ENCODE measurements at regions not wholly inside any gene's neighbourhood (a gene's known extent, or its start where the extent isn't known, plus 50 kb on each side); places are given as distances from the start of the nearest gene placed in this dataset.
"Not testable (repeated sequence)": the region's sequence is repeated elsewhere in the genome, so short reads cannot be mapped to it uniquely, and the experiment has no call there.

DNA sequence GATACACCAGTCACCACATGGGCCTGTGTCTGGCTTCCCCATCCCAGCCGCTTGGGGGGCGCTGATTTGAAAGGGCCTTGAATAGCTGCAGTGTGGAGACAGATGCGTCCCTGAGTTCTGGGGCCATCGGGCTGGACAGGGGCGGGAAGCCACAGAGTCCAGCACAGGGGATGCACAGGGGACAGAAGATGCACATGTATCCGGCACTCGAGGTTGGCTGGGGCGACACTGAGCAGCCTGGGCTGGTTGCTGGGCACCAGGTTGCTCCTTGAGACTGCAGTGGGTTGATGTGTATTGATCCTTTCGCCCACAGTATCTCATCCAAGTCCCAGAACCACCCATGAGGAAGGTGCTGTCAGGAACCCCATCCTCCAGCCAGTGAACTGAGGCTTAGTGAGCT is 99.3 kb upstream of the SYT13 start:
- no peak for DNase-seq (ENCODE audit: low read depth in 2 of 2)

DNA sequence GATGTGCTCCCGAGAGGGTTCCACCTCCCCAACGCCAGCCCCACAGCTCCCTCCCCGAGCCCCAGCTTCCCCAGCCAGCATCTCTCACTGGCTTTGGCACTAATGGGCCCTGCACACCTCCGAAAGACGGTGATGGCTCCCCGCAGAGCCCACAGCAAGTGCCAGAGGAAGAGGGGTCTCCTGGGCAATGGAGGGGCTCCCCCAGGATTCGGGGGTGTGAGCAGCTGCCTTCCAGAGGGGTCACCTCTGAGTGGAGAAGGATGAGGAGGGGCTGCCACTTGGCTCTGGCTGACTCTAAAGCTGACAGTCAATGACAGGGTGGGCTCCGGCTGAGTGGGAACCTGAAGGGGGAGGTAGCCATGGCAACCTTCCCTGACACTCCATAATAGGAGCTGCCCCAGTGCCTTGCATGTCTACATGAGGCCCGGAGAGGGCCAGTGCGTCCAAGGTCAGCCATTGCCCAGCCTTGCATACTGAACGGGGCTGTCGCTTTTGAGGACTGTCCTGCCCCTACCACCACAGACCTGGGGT is 98.6 kb upstream of the SYT13 start:
- no peak for DNase-seq (ENCODE audit: low read depth in 2 of 2)

DNA sequence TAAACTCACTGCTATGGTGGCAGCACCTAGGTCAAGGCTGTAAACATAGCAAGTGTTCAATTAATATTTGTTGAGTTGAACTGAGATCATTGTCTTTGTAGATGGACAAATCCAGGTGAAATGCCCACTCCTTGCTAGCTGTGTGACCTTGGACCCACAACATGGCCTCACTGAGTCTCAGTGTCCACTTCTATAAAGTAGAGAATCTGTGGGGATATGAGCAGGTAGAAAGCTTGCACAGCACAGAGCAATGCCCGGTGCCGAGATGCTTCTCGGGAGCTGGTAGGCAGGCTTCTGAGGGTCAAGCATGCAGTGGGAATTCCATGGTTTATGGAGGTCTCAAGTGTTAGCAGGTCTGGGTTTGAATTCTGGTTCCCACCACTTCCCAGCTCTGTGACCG is 97.9 kb upstream of the SYT13 start:
- no peak for DNase-seq (ENCODE audit: low read depth in 2 of 2)

DNA sequence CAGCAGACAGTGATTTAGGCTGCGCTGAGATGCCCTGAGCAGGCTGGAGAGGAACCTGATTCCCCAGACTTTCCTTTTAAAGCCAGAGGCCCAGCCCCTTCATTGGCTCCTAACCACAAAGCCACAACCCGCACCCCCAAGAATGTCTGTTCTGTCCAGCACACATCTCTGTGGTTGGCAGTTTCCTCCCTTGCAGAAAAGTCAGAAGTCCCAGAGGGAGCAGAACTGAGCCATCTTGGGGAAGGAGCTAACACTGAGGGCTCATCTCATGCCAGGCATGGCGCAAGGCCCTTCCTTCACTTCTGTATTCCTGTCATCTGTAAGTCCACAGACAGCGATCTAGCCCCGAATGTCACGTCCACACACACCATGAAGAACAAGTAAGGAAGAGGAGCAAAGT is 97.1 kb upstream of the SYT13 start:
- no peak for DNase-seq (ENCODE audit: low read depth in 2 of 2)

DNA sequence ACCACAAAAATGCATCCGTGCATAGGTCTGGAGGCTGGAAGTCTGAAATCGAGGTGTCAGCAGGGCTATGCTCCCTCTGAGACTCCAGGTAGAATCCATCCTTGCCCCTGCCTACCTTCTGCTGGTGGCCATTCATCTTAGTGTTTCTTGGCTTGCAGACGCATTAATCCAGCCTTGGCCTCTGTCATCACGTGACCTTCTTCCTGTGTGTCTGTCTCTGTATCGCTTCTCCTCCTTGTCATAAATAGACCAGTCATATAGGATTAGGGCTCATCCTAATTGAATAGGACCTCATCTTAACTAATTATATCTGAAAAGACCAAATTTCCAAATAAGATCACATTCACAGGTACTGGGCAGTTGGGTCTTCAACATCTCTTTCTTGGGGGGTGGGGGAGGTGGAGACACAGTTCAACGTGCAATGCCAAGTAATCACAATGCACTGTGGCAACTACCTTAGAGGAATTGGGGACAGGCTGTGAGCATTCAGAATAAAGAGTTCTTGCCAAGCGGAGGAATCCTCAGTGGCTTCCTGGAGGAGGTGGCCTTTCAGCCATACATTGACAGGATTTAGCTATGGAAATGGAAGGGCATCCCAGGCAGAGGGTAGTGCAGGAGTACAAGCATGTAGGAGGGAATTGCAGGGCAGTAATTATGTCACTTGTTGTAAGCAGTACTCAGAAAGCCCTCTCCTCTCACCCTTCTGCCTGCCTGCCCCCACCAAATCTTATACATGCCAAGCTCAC is 96.2 kb upstream of the SYT13 start:
- DNase-seq (ENCODE audit: low read depth in 2 of 2), result no peak

DNA sequence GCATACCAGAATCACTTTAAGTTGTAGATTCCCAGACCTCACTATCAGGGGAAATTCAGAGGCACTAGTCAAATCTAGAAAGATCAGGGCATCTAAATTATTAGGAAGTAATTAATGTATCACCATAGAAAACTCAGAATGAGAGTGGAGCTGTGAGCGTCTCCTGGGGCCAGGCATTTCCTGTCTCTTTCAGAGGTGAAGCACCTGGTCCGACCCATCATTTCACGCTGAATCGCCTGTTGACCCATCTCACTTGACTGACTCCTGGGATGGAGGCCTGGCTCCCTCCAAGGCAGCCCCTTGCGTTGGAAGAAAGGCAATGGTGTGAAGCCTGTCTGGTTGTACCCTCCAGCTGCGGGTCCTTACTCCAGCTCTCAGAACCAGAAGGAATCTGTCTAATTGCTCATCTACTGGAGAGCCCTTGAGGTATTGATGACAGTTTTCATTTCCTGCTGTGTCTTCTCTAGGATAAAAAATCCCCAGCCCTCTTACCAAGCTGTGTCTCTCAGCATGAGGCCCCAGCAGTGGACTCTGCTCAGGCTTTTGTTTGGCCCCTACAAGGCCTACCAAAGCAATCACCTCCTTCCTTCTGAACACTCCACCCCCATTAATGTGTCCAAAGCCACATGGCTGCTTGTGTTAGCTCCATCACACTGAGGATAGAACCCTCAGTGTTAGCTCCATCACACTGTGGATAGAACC is 93.2 kb upstream of the SYT13 start:
- DNase-seq (ENCODE audit: low read depth in 2 of 2), result no peak

DNA sequence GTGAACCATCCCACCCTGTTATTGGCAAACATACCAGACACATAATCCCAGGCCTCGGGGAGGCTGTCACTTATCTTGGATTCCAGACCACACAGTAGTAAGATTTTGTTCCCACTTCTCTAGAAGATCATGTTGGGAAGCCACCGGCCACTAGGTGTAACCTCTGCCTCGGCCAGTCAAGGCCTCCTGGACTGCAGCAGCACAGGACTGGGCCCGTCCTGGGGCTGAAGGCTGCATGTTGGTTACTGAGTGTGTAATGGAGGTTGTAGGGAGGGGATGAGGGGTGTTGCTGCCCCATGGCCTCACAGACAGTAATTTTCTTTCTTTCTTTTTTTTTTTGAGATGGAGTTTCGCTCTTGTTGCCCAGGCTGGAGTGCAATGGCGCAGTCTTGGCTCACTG is 92.4 kb upstream of the SYT13 start:
- DNase-seq (ENCODE audit: low read depth in 2 of 2), result no peak

DNA sequence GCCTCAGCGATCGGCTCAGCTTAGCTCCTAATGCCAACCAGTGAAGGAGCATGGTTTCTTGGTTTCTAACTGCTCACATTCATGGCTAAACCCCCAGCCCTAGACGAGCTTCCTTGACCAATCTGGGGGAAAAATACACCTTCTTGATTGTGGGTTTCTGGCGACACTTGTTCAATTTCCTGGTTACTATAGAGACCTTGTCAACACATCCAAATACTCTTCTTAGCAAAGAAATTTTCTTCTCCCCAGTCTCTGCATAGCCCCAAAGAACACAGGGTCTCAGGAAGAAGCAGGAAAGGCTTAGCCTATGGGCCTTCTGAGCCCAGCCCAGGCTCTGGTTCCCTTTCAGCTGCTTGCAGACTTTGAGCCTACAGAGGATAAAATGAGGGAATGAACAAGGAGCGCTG is 88.5 kb upstream of the SYT13 start:
- DNase-seq (ENCODE audit: low read depth in 2 of 2), result no peak

DNA sequence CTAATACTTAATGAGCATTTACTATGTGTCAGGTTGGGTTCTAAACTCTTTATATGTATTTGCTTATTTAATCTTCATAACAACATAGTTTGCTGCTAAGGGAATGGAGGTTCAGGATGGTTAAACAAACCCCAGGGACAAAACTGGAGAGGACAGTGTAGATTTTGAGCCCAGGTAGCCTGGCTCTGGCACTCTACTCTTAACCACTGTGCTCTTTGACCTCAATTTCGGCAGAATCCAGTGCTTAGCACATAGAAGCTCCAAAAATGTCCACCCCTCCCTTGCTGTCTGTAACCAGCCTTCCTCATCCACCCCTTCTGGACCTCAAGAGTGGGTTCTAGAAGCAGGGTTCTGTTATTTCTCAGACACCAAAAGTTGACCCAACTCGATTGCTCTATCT is 88.0 kb upstream of the SYT13 start:
- DNase-seq (ENCODE audit: low read depth in 2 of 2), result no peak

DNA sequence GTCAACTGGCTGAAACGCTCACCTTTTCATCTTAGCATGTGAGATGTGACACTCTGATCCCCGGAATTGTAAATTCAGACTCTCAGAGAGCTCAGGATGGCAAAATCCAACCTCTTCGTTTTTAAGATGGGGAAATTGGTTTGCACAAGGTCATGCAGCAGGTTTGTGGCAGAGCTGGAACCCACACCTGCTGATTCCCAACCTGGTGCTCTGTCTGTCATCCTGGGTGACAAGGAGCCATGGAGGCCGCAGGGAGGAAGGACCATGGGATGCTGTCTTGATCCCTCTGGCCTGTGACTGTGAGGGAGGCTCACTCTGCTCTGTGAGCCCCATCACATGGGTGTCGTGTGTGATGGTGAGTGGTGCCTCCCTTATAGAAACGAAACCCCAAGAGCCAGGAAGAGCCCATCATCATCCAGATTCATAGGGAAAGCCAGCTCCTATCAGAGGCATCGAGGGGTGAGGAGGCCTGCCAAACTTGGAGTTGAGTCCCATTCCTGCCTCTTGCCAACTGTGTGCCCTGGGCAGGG is 87.4 kb upstream of the SYT13 start:
- DNase-seq (ENCODE audit: low read depth in 2 of 2), result no peak

DNA sequence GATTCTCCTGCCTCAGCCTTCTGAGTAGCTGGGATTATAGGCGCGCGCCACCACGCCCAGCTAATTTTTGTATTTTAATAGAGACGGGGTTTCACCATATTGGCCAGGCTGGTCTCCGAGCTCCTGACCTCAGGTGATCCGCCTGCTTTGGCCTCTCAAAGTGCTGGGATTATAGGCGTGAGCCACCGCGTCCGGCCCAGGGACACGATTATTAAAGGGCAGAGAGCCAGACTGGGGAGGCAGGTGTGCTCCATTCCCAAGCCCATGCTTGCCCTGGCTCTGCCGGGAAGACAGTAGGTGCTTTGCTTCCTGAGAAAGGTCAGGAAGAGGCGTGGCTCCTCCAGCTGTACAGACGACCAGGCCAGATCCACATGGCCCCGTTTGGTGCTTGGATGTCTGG is 86.3 kb upstream of the SYT13 start:
- DNase-seq (ENCODE audit: low read depth in 2 of 2), result not testable (repeated sequence)

DNA sequence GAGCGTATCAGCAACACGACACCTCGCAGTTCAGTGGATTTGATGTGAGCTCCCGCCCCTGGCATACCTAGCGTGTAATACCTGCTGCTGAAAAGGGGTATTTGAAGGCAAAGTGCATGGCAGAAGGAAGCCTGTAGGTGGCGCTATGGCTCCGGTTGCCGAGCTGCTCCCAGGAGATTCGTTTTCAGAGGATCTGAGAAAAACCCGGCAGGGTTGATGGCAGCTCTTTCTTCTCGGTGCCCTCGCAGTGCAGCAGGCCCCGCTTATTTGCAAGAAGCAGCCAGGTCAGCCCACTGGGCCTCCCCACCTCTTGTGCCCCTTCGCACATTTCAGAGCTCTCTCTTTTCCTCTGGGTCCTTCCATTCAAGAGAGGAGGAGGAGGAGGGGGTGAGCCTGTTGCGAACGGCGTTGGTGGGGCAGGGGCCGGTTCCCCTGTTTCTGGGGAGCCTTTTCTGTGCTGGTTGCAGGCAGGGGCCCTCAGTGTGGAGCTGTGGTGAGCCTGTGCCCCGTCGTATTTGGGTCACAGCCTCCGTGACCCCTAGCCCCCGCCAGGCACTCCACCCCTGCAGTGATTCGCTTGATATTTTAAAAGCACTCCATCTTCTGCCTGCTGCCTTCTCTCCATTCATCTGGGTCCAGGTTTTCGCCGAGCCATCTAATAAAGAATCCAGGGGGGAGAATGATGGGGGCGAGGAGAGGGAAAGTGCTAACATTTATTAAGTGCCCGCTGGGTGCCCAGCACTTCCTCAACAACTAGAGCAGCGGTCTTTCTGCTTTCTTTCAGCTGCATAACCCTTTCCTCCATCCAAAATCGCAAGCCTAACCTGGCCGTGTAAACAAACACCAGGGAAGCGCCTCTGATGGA is 85.3 kb upstream of the SYT13 start:
- DNase-seq (ENCODE audit: low read depth in 2 of 2), result peak; percentile 8 to 33

DNA sequence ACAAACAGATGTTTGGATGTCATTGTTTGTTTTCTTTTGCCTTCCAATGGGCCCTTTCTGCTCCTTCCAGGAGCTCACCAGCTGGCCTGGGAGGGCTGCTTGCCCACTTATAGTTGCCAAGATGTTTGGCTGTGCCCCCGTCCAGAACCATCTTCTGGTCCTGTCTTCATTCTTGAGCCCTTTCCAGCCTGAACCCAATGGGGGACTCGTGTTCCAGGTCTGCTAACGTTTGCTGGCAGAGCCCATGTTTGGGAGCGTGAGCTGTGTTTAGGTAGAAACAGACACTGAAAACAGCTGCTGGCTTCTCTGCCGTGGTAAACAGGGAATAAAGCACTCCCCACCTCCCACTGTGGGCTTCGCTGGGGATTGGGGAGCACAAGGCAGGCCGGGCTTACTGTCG is 83.2 kb upstream of the SYT13 start:
- DNase-seq (ENCODE audit: low read depth in 2 of 2), result no peak

DNA sequence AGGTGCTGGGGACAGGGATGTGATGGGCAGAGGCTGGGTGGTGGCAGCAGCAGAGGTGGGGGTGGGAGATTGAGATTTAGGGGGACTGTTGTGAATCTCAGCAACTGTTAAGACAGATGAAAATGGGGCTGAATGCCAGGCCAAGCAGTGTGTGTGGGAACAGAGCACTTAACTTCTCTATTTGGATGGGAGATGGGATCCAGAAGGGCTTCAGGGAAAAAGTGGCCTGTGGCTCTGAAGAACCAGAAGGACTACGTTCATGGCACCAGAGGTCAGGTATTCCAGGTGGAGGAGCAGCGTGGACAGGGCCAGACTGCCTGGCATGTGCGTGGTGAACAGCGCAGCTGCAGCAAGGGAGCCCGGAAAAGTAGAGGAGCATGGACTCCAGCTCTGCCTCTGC is 82.6 kb upstream of the SYT13 start:
- DNase-seq (ENCODE audit: low read depth in 2 of 2), result no peak

DNA sequence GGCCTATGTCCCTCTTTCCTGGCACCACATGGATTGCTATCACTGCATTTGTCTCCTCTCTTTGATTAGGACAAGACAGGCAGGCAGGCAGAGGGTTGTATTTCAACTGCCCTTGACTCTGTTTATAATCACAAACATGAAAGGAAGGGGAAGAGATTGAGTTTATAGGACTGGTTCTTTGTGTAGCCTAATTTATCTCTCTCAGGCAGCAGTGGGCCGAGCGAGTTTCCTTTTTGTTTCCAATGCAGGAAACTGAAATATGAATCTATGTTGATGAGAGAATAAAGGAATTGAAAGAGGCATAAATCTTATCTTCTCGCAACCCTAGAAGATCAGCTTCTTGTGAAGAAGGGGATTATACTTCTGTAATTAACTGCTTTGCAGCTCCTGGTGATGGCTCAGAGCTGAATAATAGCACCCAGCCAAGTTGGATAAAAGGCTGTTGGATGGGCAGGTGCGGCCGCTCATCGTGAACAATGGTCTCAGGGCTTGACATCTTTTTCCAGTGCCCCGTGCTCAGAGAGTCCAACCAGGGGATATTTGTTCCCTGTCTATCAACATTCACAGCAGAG is 80.6 kb upstream of the SYT13 start:
- no peak for DNase-seq (ENCODE audit: low read depth in 2 of 2)

DNA sequence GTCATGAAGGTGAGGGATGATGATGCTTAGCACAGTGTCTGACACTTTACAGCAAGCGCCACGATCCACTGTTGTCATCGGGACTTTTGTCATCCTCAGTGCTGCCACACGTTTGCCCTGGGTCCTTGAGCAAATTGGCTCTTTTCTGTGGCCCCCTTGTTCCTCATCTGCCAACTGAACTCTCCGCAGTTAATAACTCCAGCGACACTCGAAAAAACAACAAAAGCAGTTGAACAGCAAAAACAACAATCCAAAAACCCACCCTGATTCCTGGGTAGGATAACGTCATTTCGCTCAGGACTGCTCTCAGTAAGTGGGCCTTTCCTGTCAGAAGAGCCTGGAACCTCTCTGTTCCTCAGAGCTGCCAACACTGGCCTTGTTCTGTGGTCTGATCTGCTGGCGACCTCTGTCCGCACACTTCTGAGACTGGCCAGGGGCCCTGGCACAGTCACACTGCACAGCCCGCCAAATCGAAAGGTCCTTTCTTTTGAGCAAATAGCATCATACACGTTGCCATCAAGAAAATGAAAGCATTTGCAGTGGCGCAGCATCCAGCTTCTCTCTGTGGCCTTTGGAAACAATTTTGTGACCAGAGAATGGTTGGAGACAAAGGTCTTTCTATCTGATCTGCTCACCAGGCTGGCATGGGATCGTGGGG is 79.9 kb upstream of the SYT13 start:
- DNase-seq (ENCODE audit: low read depth in 2 of 2), result no peak

DNA sequence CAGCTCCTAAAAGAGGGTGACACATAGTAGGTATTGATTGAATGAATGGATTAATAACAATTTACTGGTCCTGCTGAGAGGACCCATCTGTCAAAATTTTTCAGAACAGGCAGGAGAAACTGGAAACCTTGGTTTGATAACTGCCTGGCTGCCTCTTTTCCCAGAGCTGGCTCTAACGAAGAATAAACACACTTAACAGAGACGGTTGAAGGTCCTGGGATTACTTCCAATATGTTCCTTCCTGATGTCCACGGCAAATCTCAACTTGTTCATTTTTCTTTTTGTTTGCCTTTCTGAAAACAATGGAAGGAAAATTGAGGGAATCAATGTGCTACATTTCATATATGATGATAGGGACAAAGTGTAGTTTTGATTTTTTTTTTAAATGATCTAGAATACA is 76.5 kb upstream of the SYT13 start:
- DNase-seq (ENCODE audit: low read depth in 2 of 2), result no peak

DNA sequence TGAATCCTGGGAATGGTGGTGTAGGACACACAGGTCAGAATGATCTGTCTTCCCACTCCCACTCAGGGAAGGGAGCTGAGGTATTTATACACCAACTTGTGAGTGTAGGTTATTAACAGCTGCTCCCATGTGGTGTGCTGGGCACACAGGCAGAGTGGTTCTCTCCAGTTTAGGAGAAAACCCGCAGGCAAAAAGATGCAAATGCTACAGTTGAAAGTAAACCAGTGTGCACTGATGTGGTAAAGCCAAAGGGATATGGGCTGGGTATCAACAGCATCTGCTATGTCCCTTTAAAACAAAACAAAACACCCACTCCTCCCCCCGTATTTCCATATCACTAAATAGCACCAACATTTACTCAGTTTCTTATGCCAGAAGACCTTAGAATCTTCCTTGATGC is 75.4 kb upstream of the SYT13 start:
- no peak for DNase-seq (ENCODE audit: low read depth in 2 of 2)

DNA sequence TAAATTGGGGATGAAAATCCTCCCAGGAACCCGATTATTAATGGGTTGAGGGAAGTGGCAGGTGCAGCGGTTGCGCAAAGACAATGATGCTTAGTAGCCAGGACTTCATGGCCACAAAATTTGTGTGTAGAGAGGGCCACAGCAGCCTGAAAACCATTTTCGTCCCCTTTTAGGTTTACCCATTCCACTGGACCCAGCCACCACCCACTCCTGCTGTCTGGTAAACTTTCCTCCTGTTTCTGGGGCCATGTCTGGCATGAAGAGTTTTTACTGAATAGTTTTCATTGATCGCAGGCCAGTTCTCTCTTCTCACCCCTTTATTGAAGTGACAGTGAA is 69.5 kb upstream of the SYT13 start:
- DNase-seq (ENCODE audit: low read depth in 2 of 2), result no peak

DNA sequence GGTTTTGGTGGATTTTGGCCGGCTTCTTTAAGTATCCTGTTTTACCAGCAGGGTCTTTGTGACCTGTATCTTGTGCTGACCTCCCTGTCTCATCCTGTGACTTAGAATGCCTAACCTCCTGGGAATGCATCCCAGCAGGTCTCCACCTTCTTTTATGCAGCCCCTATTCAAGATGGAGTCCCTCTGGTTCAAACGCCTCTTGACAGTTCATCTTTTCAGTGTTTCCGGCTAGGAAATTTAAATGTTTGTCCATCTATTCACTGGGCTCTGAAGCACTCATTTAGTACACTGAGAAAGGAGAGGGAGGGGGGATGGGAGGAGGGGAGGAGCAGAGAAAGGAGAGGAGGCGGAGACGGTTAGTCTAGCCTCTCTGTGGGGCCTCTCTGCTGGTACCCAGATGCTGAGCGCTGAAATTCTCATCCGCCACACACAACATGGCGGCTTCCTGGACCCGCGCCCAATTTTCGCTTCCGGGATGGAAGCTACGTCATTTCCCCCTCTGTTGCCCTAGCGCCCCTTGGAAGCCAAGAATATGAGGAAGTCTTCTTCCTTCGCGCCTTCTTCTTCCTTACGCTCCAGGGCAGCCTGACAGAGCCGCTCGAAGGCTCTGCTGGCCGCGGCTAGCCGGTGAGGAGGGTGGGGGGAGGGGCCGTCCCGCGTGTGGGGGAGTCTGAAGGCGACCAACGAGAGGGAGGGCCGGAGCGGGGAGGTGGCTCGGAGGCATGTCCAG is 69.0 kb upstream of the SYT13 start:
- peak; percentile 61 to 84 for DNase-seq (ENCODE audit: low read depth in 2 of 2)

DNA sequence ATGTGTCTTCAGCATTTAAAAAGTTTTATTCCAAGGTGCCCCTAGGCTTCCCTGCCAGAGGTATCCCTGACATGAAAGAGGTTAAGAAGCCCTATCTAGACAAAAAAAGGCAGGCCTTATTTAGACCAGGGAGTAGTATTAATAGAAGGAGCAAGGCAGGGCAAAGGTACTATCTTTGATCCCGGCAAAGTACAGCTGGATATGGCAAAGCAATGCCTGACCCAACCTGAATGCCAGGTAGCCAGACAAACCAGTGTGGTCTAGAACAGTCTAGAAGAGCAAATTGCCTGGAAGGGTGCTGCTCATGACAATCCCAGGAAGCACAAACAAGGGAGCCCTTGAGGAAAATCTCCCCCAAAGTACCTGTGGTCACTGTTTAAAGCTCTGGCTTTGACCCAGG is 62.6 kb upstream of the SYT13 start:
- no peak for DNase-seq (ENCODE audit: low read depth in 2 of 2)
